ENCODE measurements at regions not wholly inside any gene's neighbourhood (a gene's known extent, or its start where the extent isn't known, plus 50 kb on each side); places are given as distances from the start of the nearest gene placed in this dataset.

DNA sequence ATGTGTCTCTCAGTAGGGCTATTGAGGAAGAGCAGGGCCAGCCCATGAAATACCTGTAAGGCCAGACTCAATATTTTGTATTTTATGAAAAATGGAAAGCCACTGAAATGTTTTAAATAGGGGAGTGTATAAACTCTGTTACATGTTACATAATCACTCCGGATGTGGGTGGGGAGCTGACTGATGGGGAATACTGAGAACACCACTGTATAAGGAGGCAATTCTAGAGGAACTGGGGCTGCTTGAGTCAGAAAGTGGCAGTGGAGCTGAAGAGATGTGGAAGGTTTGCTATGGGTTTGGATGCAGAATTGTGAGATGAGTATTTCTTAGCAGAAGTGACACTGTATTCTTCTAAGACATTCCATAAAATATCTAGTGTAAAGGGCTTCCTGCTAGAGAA lies 647.8 kb upstream of the LCORL start:
- Histone ChIP-seq H3K36me3 (no peaks in the 10 kb centered on the region), H3K9me3 (no peaks in the 10 kb centered on the region), H3K4me1 (no peaks in the 10 kb centered on the region), H3K27me3 (no peaks in the 10 kb centered on the region), H3K27ac (no peak overlapping the region), H3K4me3 (no peak overlapping the region), H3K9ac (ENCODE audit: low read depth in 2 of 2, low read length in 2 of 2) (no peak overlapping the region)
- intact Hi-C loops (cut with DNase I) = no loop called here
- no peak for DNase-seq
- TF ChIP-seq, protein P1, sequence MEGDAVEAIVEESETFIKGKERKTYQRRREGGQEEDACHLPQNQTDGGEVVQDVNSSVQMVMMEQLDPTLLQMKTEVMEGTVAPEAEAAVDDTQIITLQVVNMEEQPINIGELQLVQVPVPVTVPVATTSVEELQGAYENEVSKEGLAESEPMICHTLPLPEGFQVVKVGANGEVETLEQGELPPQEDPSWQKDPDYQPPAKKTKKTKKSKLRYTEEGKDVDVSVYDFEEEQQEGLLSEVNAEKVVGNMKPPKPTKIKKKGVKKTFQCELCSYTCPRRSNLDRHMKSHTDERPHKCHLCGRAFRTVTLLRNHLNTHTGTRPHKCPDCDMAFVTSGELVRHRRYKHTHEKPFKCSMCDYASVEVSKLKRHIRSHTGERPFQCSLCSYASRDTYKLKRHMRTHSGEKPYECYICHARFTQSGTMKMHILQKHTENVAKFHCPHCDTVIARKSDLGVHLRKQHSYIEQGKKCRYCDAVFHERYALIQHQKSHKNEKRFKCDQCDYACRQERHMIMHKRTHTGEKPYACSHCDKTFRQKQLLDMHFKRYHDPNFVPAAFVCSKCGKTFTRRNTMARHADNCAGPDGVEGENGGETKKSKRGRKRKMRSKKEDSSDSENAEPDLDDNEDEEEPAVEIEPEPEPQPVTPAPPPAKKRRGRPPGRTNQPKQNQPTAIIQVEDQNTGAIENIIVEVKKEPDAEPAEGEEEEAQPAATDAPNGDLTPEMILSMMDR (IDR thresholded peaks at IDR 0.05) = no peak

DNA sequence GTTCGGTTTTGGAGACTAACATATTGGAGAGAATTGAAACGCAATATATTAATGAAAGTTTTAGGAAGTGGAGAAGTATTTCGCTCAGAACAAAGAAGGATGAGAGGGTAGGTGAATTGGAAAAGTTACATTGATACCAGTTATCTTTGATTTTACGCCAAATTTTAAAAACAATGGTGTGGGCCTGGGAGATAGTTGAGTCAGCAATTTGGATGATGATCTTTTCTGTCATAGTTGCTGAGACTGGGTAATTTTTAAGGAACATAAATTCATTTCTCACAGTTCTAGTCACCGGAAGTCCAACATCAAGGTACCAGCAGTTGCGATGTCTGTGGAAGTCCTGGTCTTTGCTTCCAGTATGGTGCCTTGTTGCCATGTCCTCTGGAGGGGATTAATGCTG lies 644.8 kb upstream of the LCORL start:
- H3K9ac ChIP-seq (ENCODE audit: low read depth in 2 of 2, low read length in 2 of 2) = no peak overlapping the region
- no peaks in the 10 kb centered on the region for H3K36me3 ChIP-seq
- no peak overlapping the region for H3K4me3 ChIP-seq
- DNase-seq = no peak
- intact Hi-C loops (cut with DNase I) = no loop called here
- no peaks in the 10 kb centered on the region for H3K4me1 ChIP-seq
- H3K27me3 ChIP-seq = no peaks in the 10 kb centered on the region
- TF ChIP-seq, protein P1 (IDR thresholded peaks at IDR 0.05) = no peak
- H3K9me3 ChIP-seq = no peaks in the 10 kb centered on the region
- no peak overlapping the region for H3K27ac ChIP-seq

DNA sequence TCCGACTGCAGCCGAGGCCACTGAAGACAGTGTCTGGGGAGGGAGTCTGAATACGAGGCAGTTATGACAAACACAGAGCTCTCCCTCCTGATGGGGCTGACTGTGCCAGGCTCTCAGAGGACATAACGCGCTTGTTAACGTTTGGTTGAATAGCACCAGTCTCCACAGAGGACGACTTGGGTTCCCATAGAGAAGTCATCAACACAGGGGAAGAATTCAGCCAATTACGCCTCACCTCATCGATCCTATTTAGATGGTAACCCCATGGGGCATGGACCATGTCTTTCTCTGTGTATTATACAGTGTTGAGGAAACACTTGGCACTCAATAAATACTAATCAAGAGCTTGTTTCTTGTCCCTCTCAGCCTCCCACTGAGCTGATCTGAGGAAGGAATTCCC lies 642.6 kb upstream of the LCORL start:
- no peak for DNase-seq
- Histone ChIP-seq H3K27ac (no peak overlapping the region), H3K36me3 (no peaks in the 10 kb centered on the region), H3K27me3 (no peaks in the 10 kb centered on the region), H3K4me1 (no peaks in the 10 kb centered on the region), H3K4me3 (no peak overlapping the region), H3K9me3 (no peaks in the 10 kb centered on the region), H3K9ac (ENCODE audit: low read depth in 2 of 2, low read length in 2 of 2) (no peak overlapping the region)
- intact Hi-C loops (cut with DNase I) = no loop called here
- TF ChIP-seq, protein P1 (IDR thresholded peaks at IDR 0.05) = no peak

DNA sequence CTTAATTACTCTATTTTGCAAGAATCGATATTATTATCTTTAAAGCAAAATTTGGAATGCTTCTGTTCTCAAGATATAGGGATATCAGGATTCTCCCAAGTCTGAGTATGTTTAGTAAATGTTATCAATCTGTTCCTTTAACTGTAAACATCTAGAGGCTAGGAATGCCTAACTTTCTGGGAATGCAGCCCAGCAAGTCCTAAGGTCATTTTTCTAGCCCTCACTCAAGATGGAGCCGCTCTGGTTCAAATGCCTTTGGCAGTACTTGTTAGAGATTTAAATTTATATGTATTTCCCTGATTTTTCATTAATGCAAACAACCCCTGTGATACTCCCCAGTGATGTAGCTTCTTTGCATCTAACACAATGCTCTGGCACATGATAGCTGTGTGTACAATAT lies 623.8 kb upstream of the LCORL start:
- TF ChIP-seq, protein P1 (IDR thresholded peaks at IDR 0.05) = no peak
- intact Hi-C loops (cut with DNase I) = no loop called here
- Histone ChIP-seq H3K4me1 (no peaks in the 10 kb centered on the region), H3K27ac (no peak overlapping the region), H3K36me3 (no peaks in the 10 kb centered on the region), H3K4me3 (no peak overlapping the region), H3K9me3 (no peaks in the 10 kb centered on the region), H3K9ac (ENCODE audit: low read depth in 2 of 2, low read length in 2 of 2) (no peak overlapping the region), H3K27me3 (no peaks in the 10 kb centered on the region)
- DNase-seq = no peak

DNA sequence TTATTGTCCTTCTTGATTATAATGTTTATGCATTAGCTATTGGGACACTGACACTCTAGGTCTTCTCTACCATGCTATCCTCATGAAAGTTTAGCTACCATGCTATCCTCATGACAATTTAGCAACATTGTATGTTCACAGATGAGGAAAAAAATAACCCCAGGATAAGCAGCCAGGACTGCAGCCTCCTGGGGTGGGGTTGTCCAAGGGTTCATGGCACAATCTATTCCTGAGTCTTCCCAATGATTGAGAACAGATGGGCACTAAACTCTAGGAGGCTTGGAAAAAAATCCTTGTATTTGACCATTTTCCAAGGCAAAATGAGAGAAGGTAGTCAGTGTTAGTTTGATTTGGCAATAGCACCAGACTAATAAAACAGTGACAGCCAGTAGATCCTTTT lies 619.8 kb upstream of the LCORL start:
- Histone ChIP-seq H3K4me1 (no peaks in the 10 kb centered on the region), H3K4me3 (no peak overlapping the region), H3K27me3 (no peaks in the 10 kb centered on the region), H3K9me3 (no peaks in the 10 kb centered on the region), H3K36me3 (no peaks in the 10 kb centered on the region), H3K9ac (ENCODE audit: low read depth in 2 of 2, low read length in 2 of 2) (no peak overlapping the region), H3K27ac (no peak overlapping the region)
- TF ChIP-seq, protein P1 (IDR thresholded peaks at IDR 0.05) = no peak
- no peak for DNase-seq
- intact Hi-C loops (cut with DNase I) = no loop called here

DNA sequence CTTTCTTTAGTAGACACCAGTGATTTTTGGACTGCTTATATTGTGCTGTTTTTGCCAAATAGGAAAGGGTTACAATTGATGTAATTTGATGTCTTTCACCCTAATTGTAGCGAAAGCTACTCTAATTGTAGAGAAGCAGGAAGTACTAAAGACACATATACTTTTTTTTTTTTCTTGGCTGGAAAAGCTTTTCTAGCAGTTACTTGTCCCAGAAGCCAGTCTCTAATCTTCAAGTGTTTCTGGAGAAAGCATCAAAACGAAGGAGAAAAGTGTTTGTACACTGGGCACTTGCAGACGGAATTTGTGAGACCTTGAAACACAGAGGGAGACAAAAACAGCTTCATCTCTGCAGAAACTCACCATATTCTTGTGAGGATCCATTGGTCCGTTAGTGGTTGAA lies 616.5 kb upstream of the LCORL start:
- TF ChIP-seq, protein P1 (IDR thresholded peaks at IDR 0.05) = no peak
- no peaks in the 10 kb centered on the region for H3K4me1 ChIP-seq
- no peak overlapping the region for H3K4me3 ChIP-seq
- no peaks in the 10 kb centered on the region for H3K9me3 ChIP-seq
- DNase-seq = no peak
- no peaks in the 10 kb centered on the region for H3K36me3 ChIP-seq
- H3K27ac ChIP-seq = no peak overlapping the region
- no peak overlapping the region for H3K9ac ChIP-seq (ENCODE audit: low read depth in 2 of 2, low read length in 2 of 2)
- intact Hi-C loops (cut with DNase I) = no loop called here
- no peaks in the 10 kb centered on the region for H3K27me3 ChIP-seq

Measured in colonic mucosa (tissue), 4 donors.